Lower leg skin (tissue), 4 donors: ENCODE measurements at regions not wholly inside any gene's neighbourhood (a gene's known extent, or its start where the extent isn't known, plus 50 kb on each side); places are given as distances from the start of the nearest gene placed in this dataset.

Experiments
- DNase-seq, 2 donors: peaks; one replicate each; pipeline ENCODE4 v3.0.0-alpha.2; 2019; ENCODE audit warnings: low spot score in 2 of 2
- H3K4me3 ChIP-seq: fragments of 200-600 bp; sonication (generic); 2 replicates; pipeline ENCODE4 v1.5.1; 2017; ENCODE audit warnings: mild to moderate bottlenecking, low read depth; ENCODE audit not compliant: poor library complexity, severe bottlenecking
- CTCF ChIP-seq, 3 donors: fragments of 450-650 bp; IDR thresholded peaks; one replicate each; pipeline ENCODE4 v1.5.1; 2016; ENCODE audit warnings: antibody characterized with exemption in 3 of 3, mild to moderate bottlenecking in 3 of 3, moderate library complexity in 2 of 3
- POLR2A ChIP-seq, 2 donors: fragments of 450-650 bp; IDR thresholded peaks; one replicate each; pipeline ENCODE4 v1.6.1; 2016 to 2017; ENCODE audit warnings: antibody characterized with exemption in 2 of 2, mild to moderate bottlenecking in 1 of 2, moderate library complexity in 1 of 2
- WGBS, 2 donors: methylation state at CpG; one replicate each; pipeline ENCODE4 v1.1.5; 2018; 5-methylcytosine and 5-hydroxymethylcytosine counted together
- intact Hi-C: fragments of 100-400 bp; cut with DNase I; formaldehyde crosslinking; loops from one replicate; pipeline ENCODE4 v1.15.0; 2023; ENCODE audit warnings: low total_unique reads

GRCh38 chr2:146934921-146935320 is 909.9 kb upstream of the ACVR2A start:
- TF ChIP-seq CTCF (IDR thresholded peaks at IDR 0.05), result no peak
- TF ChIP-seq POLR2A (IDR thresholded peaks at IDR 0.05), result no peak
- intact Hi-C loops, result no loop called here
- DNase-seq, result no peak
- H3K4me3 ChIP-seq, result no peak overlapping the region
- 50 to 59% methylated on average over 1 of the region's 1 CpG for WGBS, 2 donors

GRCh38 chr2:146931109-146931508 is 913.7 kb upstream of the ACVR2A start:
- DNase-seq, result no peak
- intact Hi-C loops, result no loop called here
- TF ChIP-seq POLR2A (IDR thresholded peaks at IDR 0.05) (no peak), CTCF (IDR thresholded peaks at IDR 0.05) (no peak)
- WGBS, 2 donors, result 87 to 88% methylated on average over 5 of the region's 5 CpGs
- H3K4me3 ChIP-seq, result no peak overlapping the region

GRCh38 chr2:146927080-146927711 is 917.6 kb upstream of the ACVR2A start:
- DNase-seq, result peak; percentile 37 to 88
- H3K4me3 ChIP-seq, result no peak overlapping the region
- no peak for TF ChIP-seq CTCF (IDR thresholded peaks at IDR 0.05)
- no peak for TF ChIP-seq POLR2A (IDR thresholded peaks at IDR 0.05)
- intact Hi-C loops, result no loop called here
- 45 to 51% methylated on average over 3 of the region's 3 CpGs for WGBS, 2 donors

- TF ChIP-seq CTCF (IDR thresholded peaks at IDR 0.05), result no peak
- no peak for TF ChIP-seq POLR2A (IDR thresholded peaks at IDR 0.05)
- no peak for DNase-seq
- WGBS, 2 donors, result 43 to 61% methylated on average over 2 of the region's 2 CpGs
- no peak overlapping the region for H3K4me3 ChIP-seq
- intact Hi-C loops, result no loop called here
These were observed 926.5 kb upstream of the ACVR2A start for GRCh38 chr2:146918280-146918679.

GRCh38 chr2:146917431-146918042 is 927.3 kb upstream of the ACVR2A start:
- no peak overlapping the region for H3K4me3 ChIP-seq
- no peak for TF ChIP-seq CTCF (IDR thresholded peaks at IDR 0.05)
- TF ChIP-seq POLR2A (IDR thresholded peaks at IDR 0.05), result no peak
- 24 to 38% methylated on average over 1 of the region's 1 CpG for WGBS, 2 donors
- DNase-seq, result no peak
- intact Hi-C loops, result no loop called here

- H3K4me3 ChIP-seq, result no peak overlapping the region
- peak in 1 of 2 donors; percentile 68 for DNase-seq
- WGBS, 2 donors, result 49 to 66% methylated on average over 7 of the region's 7 CpGs
- intact Hi-C loops, result no loop called here
- TF ChIP-seq POLR2A (IDR thresholded peaks at IDR 0.05) (no peak), CTCF (IDR thresholded peaks at IDR 0.05) (no peak)
These were observed 927.9 kb upstream of the ACVR2A start for GRCh38 chr2:146916914-146917313.
